GM13976 (cell line): ENCODE measurements at regions not wholly inside any gene's neighbourhood (a gene's known extent, or its start where the extent isn't known, plus 50 kb on each side); places are given as distances from the start of the nearest gene placed in this dataset.
"Not testable (repeated sequence)": the region's sequence is repeated elsewhere in the genome, so short reads cannot be mapped to it uniquely, and the experiment has no call there.

ENCODE experiments used
- DNase-seq: peaks from one replicate; pipeline ENCODE4 v3.0.0; 2012; ENCODE audit warnings: low spot score
- in situ Hi-C: fragments of 300-500 bp; cut with MboI; formaldehyde crosslinking; loops from one replicate; pipeline ENCODE4 v1.12.0; 2022; ENCODE audit warnings: low sequenced_read_pairs, mixed read lengths, inconsistent platforms; ENCODE audit not compliant: unreplicated experiment
- TF ChIP-seq, protein P1 (sequence below): IDR thresholded peaks from 2 replicates; pipeline ENCODE4 v1.5.1; 2012; ENCODE audit warnings: borderline replicate concordance, mild to moderate bottlenecking; ENCODE audit not compliant: insufficient read depth; ENCODE audit errors: extremely low read depth, missing control alignments, control extremely low read depth

- in situ Hi-C loops: no loop called here
- DNase-seq: no peak
- TF ChIP-seq, protein P1, sequence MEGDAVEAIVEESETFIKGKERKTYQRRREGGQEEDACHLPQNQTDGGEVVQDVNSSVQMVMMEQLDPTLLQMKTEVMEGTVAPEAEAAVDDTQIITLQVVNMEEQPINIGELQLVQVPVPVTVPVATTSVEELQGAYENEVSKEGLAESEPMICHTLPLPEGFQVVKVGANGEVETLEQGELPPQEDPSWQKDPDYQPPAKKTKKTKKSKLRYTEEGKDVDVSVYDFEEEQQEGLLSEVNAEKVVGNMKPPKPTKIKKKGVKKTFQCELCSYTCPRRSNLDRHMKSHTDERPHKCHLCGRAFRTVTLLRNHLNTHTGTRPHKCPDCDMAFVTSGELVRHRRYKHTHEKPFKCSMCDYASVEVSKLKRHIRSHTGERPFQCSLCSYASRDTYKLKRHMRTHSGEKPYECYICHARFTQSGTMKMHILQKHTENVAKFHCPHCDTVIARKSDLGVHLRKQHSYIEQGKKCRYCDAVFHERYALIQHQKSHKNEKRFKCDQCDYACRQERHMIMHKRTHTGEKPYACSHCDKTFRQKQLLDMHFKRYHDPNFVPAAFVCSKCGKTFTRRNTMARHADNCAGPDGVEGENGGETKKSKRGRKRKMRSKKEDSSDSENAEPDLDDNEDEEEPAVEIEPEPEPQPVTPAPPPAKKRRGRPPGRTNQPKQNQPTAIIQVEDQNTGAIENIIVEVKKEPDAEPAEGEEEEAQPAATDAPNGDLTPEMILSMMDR: no peak
Observed at GRCh38 chr5:136736021-136736420, 370.7 kb upstream of the TRPC7 start.

DNA sequence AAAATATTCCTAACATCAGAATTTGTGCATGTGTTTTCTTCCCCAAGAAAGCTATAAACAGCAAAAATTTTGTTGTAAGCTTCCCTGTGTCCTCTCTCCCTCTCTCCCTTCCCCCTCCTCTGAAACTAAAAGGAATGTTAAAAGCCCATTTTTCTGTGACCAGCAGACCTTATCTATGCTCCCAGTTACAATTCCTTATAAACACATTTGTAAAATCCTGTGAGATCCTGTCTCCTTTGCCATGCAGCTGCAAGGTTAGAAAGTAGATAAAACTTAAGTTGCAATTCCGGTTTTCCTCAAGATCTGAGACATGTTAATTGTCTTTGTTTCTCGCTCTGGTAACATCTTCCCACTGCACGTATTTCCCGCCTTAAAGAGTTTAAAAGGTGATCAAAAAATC, 370.3 kb upstream of the TRPC7 start:
- DNase-seq, in situ Hi-C loops: not testable (repeated sequence)

GRCh38 chr5:136734628-136735027, 369.3 kb upstream of the TRPC7 start:
- in situ Hi-C loops: no loop called here
- TF ChIP-seq, protein P1: no peak
- no peak for DNase-seq

- in situ Hi-C loops: no loop called here
- TF ChIP-seq, protein P1: no peak
- DNase-seq: no peak
Observed at GRCh38 chr5:136732751-136733150, 367.4 kb upstream of the TRPC7 start.

DNA sequence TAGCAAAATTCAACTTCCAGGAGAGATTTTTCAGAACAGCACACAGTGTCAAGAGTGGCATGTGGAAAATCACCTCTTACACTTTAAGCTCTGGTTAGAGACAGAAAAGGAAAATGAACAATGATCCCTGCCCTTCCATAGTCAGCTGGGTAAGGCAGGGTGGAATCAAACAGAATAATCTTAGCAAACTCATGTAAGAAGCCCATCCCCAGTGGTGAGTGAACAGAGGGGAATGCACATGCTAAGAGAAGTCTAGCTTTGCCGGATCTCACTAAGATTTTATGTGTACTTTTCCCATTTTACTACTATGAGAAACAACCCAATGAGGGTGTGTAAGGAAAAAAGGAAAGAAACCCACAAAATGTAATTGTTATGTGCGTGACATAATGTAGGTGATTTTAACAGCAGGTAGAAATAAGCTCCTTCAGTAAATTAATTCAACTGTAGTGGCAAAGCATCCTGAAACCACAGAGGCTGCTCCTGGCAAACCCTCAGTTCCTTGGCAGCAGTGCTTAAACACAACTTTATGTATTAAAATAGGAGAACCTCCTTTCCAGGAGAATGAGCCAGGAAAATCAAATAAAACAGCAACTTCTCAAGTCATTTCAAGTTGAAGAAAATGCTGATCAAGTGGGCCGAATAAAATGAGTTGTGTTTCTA, 366.0 kb upstream of the TRPC7 start:
- TF ChIP-seq, protein P1: no peak
- in situ Hi-C loops: no loop called here
- DNase-seq: no peak

GRCh38 chr5:136730426-136730825, 365.1 kb upstream of the TRPC7 start:
- DNase-seq: no peak
- in situ Hi-C loops: no loop called here
- TF ChIP-seq, protein P1: no peak

DNA sequence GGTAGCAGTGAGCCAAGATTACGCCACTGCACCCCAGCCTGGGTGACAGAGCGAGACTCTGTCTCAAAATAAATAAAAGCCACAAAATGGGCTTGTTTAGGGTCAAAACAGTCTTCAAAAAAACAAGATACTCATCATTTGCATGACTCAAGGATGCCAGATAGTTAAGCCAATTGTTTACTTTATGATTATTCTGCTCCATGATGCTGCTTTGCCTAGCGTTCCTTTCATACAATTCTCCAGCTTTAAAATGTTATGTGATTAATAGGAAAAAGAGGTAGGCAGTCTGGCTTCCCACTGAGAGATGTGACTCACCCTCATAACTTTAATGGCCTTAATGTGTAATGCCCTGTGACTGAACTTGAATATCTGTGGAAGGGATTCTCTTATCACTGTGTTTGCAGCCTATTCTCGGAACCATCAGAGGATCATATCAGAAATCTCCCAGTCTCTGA, 364.6 kb upstream of the TRPC7 start:
- TF ChIP-seq, protein P1: no peak
- no peak for DNase-seq
- in situ Hi-C loops: no loop called here
